HG02884 (cell line): ENCODE measurements at regions not wholly inside any gene's neighbourhood (a gene's known extent, or its start where the extent isn't known, plus 50 kb on each side); places are given as distances from the start of the nearest gene placed in this dataset.
"Not testable (repeated sequence)": the region's sequence is repeated elsewhere in the genome, so short reads cannot be mapped to it uniquely, and the experiment has no call there.

Experiments
- ATAC-seq: cut with Tn5 transposase; IDR thresholded peaks from one replicate; pipeline ENCODE4 v1.9.1; 2021; ENCODE audit warnings: mild to moderate bottlenecking, moderate library complexity; ENCODE audit not compliant: unreplicated experiment

- no peak for ATAC-seq
Observed at GRCh38 chr5:81830596-81830995, 79.7 kb upstream of the SSBP2 start.

GRCh38 chr5:81829242-81829641 is 78.3 kb upstream of the SSBP2 start:
- no peak for ATAC-seq

- no peak for ATAC-seq
Observed at GRCh38 chr5:81827500-81827899, 76.6 kb upstream of the SSBP2 start.

GRCh38 chr5:81826128-81826527 is 75.2 kb upstream of the SSBP2 start:
- ATAC-seq: no peak

GRCh38 chr5:81825237-81825636 is 74.3 kb upstream of the SSBP2 start:
- ATAC-seq: no peak

- ATAC-seq: not testable (repeated sequence)
Observed at GRCh38 chr5:81823736-81824135, 72.8 kb upstream of the SSBP2 start.

- no peak for ATAC-seq
Observed at GRCh38 chr5:81820863-81821262, 70.0 kb upstream of the SSBP2 start.

GRCh38 chr5:81820318-81820636 is 69.4 kb upstream of the SSBP2 start:
- ATAC-seq: no peak

- ATAC-seq: no peak
Observed at GRCh38 chr5:81819556-81820317, 68.8 kb upstream of the SSBP2 start.

- no peak for ATAC-seq
Observed at GRCh38 chr5:81817980-81818379, 67.1 kb upstream of the SSBP2 start.

GRCh38 chr5:81817086-81817485 is 66.2 kb upstream of the SSBP2 start:
- ATAC-seq: no peak

- no peak for ATAC-seq
Observed at GRCh38 chr5:81815321-81815720, 64.4 kb upstream of the SSBP2 start.

- ATAC-seq: no peak
Observed at GRCh38 chr5:81808106-81808505, 57.2 kb upstream of the SSBP2 start.

GRCh38 chr5:81805086-81805485 is 54.2 kb upstream of the SSBP2 start:
- ATAC-seq: no peak

GRCh38 chr5:81803812-81804211 is 52.9 kb upstream of the SSBP2 start:
- no peak for ATAC-seq

GRCh38 chr5:81802625-81803024 is 51.7 kb upstream of the SSBP2 start:
- no peak for ATAC-seq

GRCh38 chr5:81802020-81802419 is 51.1 kb upstream of the SSBP2 start:
- no peak for ATAC-seq

GRCh38 chr5:81800797-81801196 is 49.9 kb upstream of the SSBP2 start:
- no peak for ATAC-seq
